NAMALWA (cell line): ENCODE measurements at regions not wholly inside any gene's neighbourhood (a gene's known extent, or its start where the extent isn't known, plus 50 kb on each side); places are given as distances from the start of the nearest gene placed in this dataset.
"Not testable (repeated sequence)": the region's sequence is repeated elsewhere in the genome, so short reads cannot be mapped to it uniquely, and the experiment has no call there.

Experiments
- DNase-seq: peaks from one replicate; pipeline ENCODE4 v3.0.0-alpha.2; 2015; ENCODE audit warnings: low spot score

- DNase-seq: not testable (repeated sequence)
Measured at GRCh38 chr10:46645110-46645509, 66.2 kb downstream of the SYT15 start.

- DNase-seq: not testable (repeated sequence)
Measured at GRCh38 chr10:46646132-46646531, 67.2 kb downstream of the SYT15 start.

- DNase-seq: not testable (repeated sequence)
Measured at GRCh38 chr10:46650967-46651366, 72.0 kb downstream of the SYT15 start.

GRCh38 chr10:46657437-46657836 lies 78.5 kb downstream of the SYT15 start:
- not testable (repeated sequence) for DNase-seq

- DNase-seq: not testable (repeated sequence)
Measured at GRCh38 chr10:46660027-46660834, 81.3 kb downstream of the SYT15 start.

GRCh38 chr10:46660835-46661164 lies 81.9 kb downstream of the SYT15 start:
- not testable (repeated sequence) for DNase-seq

- DNase-seq: not testable (repeated sequence)
Measured at GRCh38 chr10:46665536-46665935, 86.6 kb downstream of the SYT15 start.

- DNase-seq: not testable (repeated sequence)
Measured at GRCh38 chr10:46668357-46668997, 89.5 kb downstream of the SYT15 start.

- not testable (repeated sequence) for DNase-seq
Measured at GRCh38 chr10:46677836-46678435, 99.0 kb downstream of the SYT15 start.

- not testable (repeated sequence) for DNase-seq
Measured at GRCh38 chr10:46691397-46691796, 112.5 kb downstream of the SYT15 start.

GRCh38 chr10:46693218-46693617 lies 114.3 kb downstream of the SYT15 start:
- DNase-seq: not testable (repeated sequence)

GRCh38 chr10:46717264-46717663 lies 138.3 kb downstream of the SYT15 start:
- not testable (repeated sequence) for DNase-seq

GRCh38 chr10:46718014-46718413 lies 139.1 kb downstream of the SYT15 start:
- DNase-seq: not testable (repeated sequence)

GRCh38 chr10:46720386-46720785 lies 141.5 kb downstream of the SYT15 start:
- peak; percentile 1 for DNase-seq

- DNase-seq: not testable (repeated sequence)
Measured at GRCh38 chr10:46720811-46721518, 142.0 kb downstream of the SYT15 start.

GRCh38 chr10:46724258-46724657 lies 145.3 kb downstream of the SYT15 start:
- not testable (repeated sequence) for DNase-seq

GRCh38 chr10:46728359-46728758 lies 149.4 kb downstream of the SYT15 start:
- DNase-seq: not testable (repeated sequence)

- DNase-seq: not testable (repeated sequence)
Measured at GRCh38 chr10:46730729-46731128, 151.8 kb downstream of the SYT15 start.

GRCh38 chr10:46733635-46734261 lies 154.8 kb downstream of the SYT15 start:
- not testable (repeated sequence) for DNase-seq

GRCh38 chr10:46734262-46734642 lies 155.3 kb downstream of the SYT15 start:
- not testable (repeated sequence) for DNase-seq

- DNase-seq: not testable (repeated sequence)
Measured at GRCh38 chr10:46739919-46740318, 161.0 kb downstream of the SYT15 start.

- not testable (repeated sequence) for DNase-seq
Measured at GRCh38 chr10:46740368-46740767, 161.4 kb downstream of the SYT15 start.
